ENCODE measurements at regions not wholly inside any gene's neighbourhood (a gene's known extent, or its start where the extent isn't known, plus 50 kb on each side); places are given as distances from the start of the nearest gene placed in this dataset.

DNA sequence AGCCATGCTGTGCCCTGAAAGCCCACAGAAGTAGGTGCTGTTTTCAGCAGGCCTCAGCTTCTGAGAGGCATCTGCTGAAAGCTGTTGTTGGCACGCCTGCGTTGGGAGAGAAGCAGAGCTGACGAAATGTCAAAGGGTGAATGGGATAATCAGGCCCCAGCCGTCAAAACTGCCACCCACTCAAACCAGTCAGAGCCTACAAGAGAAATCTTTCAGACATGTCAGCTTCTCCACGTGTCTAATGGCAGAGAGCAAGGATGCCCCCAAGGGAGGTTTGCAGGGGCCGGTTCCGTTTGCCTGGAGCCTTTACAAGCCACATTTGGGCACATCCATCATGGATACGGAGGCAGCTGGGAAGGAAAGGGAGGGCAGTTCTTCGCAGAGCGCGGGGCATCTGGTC lies 568.2 kb upstream of the EEF2KMT start:
- Mint-ChIP-seq H3K4me1 (no peaks in the 10 kb centered on the region), H3K27me3 (no peaks in the 10 kb centered on the region), H3K27ac (no peak overlapping the region), H3K9me3 (peaks cover 0 to 9% of the 10 kb centered on the region in 2 donors), H3K4me3 (no peak overlapping the region)
- ATAC-seq (no peak), DNase-seq (no peak)

GRCh38 chr16:5653789-5654188 lies 556.2 kb upstream of the EEF2KMT start:
- Mint-ChIP-seq H3K4me1 (no peaks in the 10 kb centered on the region), H3K9me3 (no peaks in the 10 kb centered on the region), H3K4me3 (no peak overlapping the region), H3K27ac (no peak overlapping the region), H3K27me3 (peaks cover 7% of the 10 kb centered on the region)
- ATAC-seq (no peak), DNase-seq (no peak)

DNA sequence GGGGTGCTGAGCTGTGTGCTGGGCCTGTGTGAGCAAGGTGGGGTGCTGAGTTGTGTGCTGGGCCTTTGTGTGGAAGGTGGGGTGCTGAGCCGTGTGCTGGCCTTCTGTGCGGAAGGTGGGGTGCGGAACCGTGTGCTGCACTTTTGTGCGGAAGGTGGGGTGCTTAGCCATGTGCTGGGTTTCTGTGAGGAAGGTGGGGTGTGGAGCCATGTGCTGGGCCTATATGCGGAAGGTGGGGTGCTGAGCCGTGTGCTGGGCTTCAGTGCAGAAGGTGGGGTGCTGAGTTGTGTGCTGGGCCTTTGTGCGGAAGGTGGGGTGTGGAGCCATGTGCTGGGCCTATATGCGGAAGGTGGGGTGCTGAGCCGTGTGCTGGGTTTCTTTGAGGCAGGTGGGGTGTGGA lies 555.4 kb upstream of the EEF2KMT start:
- Mint-ChIP-seq H3K4me1 (no peaks in the 10 kb centered on the region), H3K27ac (no peak overlapping the region), H3K27me3 (peaks cover 7% of the 10 kb centered on the region), H3K4me3 (no peak overlapping the region), H3K9me3 (no peaks in the 10 kb centered on the region)
- ATAC-seq: no peak
- DNase-seq: no peak

GRCh38 chr16:5649762-5650743 lies 552.5 kb upstream of the EEF2KMT start:
- Mint-ChIP-seq H3K9me3 (no peaks in the 10 kb centered on the region), H3K27ac (no peak overlapping the region), H3K27me3 (peaks cover 7% of the 10 kb centered on the region), H3K4me1 (no peaks in the 10 kb centered on the region), H3K4me3 (no peak overlapping the region)
- DNase-seq (no peak), ATAC-seq (no peak)

DNA sequence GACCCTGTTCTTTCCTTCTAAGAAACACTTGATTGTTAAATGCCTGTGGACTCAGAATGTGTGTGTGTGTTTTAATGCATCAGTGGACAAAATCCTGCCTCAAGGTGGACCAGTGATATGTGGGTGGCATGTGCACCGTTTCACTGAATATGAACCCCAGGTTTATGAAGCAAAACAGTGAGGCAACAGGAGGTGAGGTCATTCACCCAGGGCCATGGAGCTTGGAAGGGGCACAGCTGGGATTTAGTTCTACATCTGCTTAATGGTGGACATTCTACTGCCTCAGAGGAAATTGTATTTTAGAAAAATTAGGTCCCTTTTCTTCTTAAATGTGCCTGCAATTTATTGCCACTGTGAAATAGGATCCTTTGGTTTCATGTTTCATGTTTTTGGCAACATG lies 549.5 kb upstream of the EEF2KMT start:
- Mint-ChIP-seq H3K9me3 (no peaks in the 10 kb centered on the region), H3K27me3 (peaks cover 7% of the 10 kb centered on the region), H3K4me1 (no peaks in the 10 kb centered on the region), H3K27ac (no peak overlapping the region), H3K4me3 (no peak overlapping the region)
- no peak for DNase-seq
- ATAC-seq: no peak

- no peak for DNase-seq
- ATAC-seq: no peak
- H3K9me3 Mint-ChIP-seq: peaks cover 8 to 12% of the 10 kb centered on the region in 2 donors
- no peak overlapping the region for H3K4me3 Mint-ChIP-seq
- H3K4me1 Mint-ChIP-seq: no peaks in the 10 kb centered on the region
- no peak overlapping the region for H3K27ac Mint-ChIP-seq
- H3K27me3 Mint-ChIP-seq: no peaks in the 10 kb centered on the region
Observed at GRCh38 chr16:5643855-5644531, 546.4 kb upstream of the EEF2KMT start.

DNA sequence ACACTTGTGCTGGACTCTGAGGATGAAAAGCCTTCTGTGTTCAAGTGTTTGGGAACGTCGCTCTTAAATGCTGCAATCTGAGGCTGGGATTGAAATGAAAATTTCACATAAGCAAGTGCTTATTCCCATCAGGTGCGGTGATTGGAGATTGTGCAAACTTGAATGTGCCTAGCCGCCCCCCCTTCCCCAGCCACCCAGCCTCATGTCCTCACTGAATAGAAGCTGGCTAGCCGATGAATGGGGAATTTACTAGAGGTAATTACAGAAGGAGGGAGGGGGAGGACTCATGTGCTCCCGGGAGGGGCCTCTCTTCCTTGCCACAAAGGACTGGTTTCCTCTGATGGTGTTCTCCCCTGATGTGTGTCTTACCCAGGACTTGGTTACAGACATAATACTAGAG lies 544.8 kb upstream of the EEF2KMT start:
- no peaks in the 10 kb centered on the region for H3K4me1 Mint-ChIP-seq
- no peak for ATAC-seq
- no peak overlapping the region for H3K4me3 Mint-ChIP-seq
- DNase-seq: no peak
- no peaks in the 10 kb centered on the region for H3K27me3 Mint-ChIP-seq
- peaks cover 8 to 12% of the 10 kb centered on the region in 2 donors for H3K9me3 Mint-ChIP-seq
- no peak overlapping the region for H3K27ac Mint-ChIP-seq

DNA sequence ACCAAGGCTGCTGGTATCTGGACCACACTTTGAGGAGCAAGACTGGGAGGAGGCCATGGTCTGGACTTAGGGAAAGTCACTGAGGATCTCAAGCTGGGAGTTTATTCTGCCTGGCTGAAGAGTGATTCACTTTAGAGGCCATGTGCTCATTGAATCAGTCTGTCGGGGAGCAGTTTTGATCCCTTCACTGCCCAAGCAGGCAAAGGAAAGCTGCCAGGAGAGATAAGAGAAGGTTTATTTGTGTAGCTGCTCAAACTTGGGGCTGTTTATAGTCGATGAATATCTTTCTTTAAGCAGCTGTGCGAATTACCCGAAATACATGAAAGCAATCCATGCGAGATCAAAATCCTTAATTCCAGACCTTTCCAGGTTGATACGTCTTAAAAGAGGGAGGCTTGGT lies 544.4 kb upstream of the EEF2KMT start:
- Mint-ChIP-seq H3K4me1 (no peaks in the 10 kb centered on the region), H3K4me3 (no peak overlapping the region), H3K27me3 (no peaks in the 10 kb centered on the region), H3K27ac (no peak overlapping the region), H3K9me3 (peaks cover 8 to 12% of the 10 kb centered on the region in 2 donors)
- no peak for ATAC-seq
- no peak for DNase-seq

DNA sequence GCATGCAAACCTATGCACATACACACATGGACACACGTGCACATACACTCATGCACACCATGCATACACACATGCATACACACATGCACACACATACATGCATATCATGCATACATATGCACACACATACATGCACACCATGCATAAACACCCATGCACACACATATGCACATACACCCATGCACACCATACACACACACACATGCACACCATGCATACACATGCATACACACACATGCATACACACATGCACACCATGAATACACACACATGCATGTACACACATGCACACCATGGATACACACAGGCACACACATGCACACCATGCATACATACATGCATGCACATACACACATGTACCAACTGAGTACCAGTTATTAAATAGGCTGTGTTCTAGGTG lies 543.3 kb upstream of the EEF2KMT start:
- Mint-ChIP-seq H3K27ac (no peak overlapping the region), H3K9me3 (peaks cover 8 to 12% of the 10 kb centered on the region in 2 donors), H3K4me1 (no peaks in the 10 kb centered on the region), H3K27me3 (no peaks in the 10 kb centered on the region), H3K4me3 (no peak overlapping the region)
- ATAC-seq: no peak
- DNase-seq: no peak

DNA sequence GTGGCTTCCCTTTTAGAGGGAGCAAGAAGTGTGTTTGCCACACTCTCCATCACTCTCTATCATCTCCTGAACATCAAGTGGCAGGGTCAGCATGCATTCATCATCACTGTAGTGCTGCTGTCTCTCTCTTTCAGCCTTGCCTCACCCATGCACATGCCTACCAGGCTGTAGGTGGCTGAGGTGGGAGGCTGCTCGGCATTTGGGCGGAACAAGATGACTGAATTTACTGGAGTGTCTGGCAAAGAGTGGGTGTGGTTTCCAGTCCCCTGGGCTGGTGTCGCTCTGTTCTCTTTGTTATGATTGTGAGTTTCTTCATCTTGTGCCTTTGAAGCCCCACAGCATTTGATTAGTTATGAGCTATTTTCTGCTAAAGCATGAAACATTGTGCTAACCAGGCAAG lies 541.9 kb upstream of the EEF2KMT start:
- no peak overlapping the region for H3K4me3 Mint-ChIP-seq
- H3K9me3 Mint-ChIP-seq: peaks cover 8 to 12% of the 10 kb centered on the region in 2 donors
- no peaks in the 10 kb centered on the region for H3K4me1 Mint-ChIP-seq
- no peak overlapping the region for H3K27ac Mint-ChIP-seq
- no peaks in the 10 kb centered on the region for H3K27me3 Mint-ChIP-seq
- ATAC-seq (no peak), DNase-seq (no peak)

- no peak overlapping the region for H3K4me3 Mint-ChIP-seq
- H3K4me1 Mint-ChIP-seq: no peaks in the 10 kb centered on the region
- H3K27me3 Mint-ChIP-seq: no peaks in the 10 kb centered on the region
- peaks cover 0 to 2% of the 10 kb centered on the region in 2 donors for H3K9me3 Mint-ChIP-seq
- no peak overlapping the region for H3K27ac Mint-ChIP-seq
- ATAC-seq (no peak), DNase-seq (no peak)
Observed at GRCh38 chr16:5635331-5635730, 537.7 kb upstream of the EEF2KMT start.

GRCh38 chr16:5634666-5635180 lies 537.1 kb upstream of the EEF2KMT start:
- ATAC-seq: no peak
- no peak for DNase-seq
- H3K27me3 Mint-ChIP-seq: no peaks in the 10 kb centered on the region

DNA sequence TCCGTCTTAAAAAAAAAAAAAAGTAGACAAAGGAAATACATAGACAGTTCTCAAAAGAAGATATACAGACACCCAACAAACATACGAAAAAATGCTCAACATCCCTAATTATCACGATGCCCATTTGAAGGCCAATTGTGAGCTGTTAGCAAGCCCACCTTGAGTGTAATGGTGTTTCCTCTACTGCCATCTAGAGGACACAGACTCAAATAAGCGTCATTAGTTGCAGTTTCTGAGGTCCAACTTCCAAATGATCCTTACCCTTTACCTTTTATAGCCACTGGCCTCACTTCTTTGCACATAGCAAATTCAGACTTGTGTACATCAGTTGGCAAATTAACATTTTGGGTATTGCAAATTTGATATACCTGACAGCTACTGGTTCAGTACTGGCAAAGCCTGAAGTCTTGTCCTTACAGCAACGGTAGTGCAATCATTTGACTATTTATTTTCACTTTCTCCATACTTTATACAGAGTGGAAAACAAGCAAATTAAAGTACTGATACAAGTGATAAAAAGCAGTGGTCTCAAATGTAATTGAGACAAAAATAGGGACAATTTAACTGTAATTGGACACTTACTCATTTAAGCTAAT lies 536.3 kb upstream of the EEF2KMT start:
- peaks cover 4 to 11% of the 10 kb centered on the region in 2 donors for H3K9me3 Mint-ChIP-seq
- no peak overlapping the region for H3K27ac Mint-ChIP-seq

More at GRCh38 chr16:5634666-5635180, 537.1 kb upstream of the EEF2KMT start:
- Mint-ChIP-seq H3K9me3 (peaks cover 0 to 4% of the 10 kb centered on the region in 2 donors), H3K4me3 (no peak overlapping the region), H3K27ac (no peak overlapping the region), H3K4me1 (no peaks in the 10 kb centered on the region)

DNA sequence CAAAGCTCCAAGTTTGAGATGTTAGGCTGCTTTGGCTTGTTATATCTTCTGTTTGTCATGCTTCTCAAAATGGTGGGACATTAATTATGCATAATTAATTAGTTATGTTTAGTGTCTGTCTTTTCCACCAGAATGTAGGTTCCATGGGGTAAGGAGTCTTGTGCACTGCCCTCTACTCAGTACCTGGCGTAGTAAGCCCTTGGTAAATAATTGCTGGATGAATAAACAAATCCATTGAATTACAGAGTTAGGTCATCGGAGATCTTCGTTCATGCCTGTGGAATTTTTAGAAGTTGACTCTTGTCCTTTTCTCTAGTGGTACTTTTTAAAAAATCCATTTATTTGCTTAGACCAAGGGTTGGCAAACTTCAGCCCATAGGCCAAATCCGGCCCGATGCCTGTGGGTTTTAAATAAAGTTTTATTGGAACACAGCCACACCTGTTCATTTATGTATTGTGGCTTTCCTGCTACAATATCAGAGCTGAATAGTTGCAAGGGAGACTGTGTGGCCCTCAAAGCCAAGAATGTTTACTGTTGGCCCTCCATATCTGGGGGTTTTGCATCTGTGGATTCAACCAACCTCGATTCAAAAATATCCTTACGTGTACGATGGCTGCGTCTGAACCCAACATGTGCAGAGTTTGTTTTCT lies 524.8 kb upstream of the EEF2KMT start:
- Mint-ChIP-seq H3K27ac (no peak overlapping the region), H3K27me3 (peaks cover 23% of the 10 kb centered on the region), H3K9me3 (peaks cover 10 to 14% of the 10 kb centered on the region in 2 donors), H3K4me1 (no peaks in the 10 kb centered on the region), H3K4me3 (no peak overlapping the region)
- DNase-seq (no peak), ATAC-seq (no peak)

More for the DNA sequence above, 536.3 kb upstream of the EEF2KMT start:
- ATAC-seq (no peak), DNase-seq (no peak)
- H3K27me3 Mint-ChIP-seq: no peaks in the 10 kb centered on the region
- no peak overlapping the region for H3K4me3 Mint-ChIP-seq
- H3K4me1 Mint-ChIP-seq: no peaks in the 10 kb centered on the region

- Mint-ChIP-seq H3K4me3 (no peak overlapping the region), H3K27ac (no peak overlapping the region), H3K9me3 (peaks cover 10 to 14% of the 10 kb centered on the region in 2 donors), H3K4me1 (no peaks in the 10 kb centered on the region), H3K27me3 (peaks cover 28% of the 10 kb centered on the region)
- ATAC-seq (no peak), DNase-seq (no peak)
Observed at GRCh38 chr16:5621826-5622225, 524.2 kb upstream of the EEF2KMT start.
